Ovary (tissue), 7 donors: ENCODE measurements at regions not wholly inside any gene's neighbourhood (a gene's known extent, or its start where the extent isn't known, plus 50 kb on each side); places are given as distances from the start of the nearest gene placed in this dataset.
A peak's percentile ranks its signal among the peaks of the same experiment; 100 is the strongest.

Experiments
- DNase-seq, 5 donors: peaks; one replicate each; pipeline ENCODE4 v3.0.0-alpha.2; 2019 to 2020
- H3K27ac ChIP-seq, 2 donors: fragments of 200-600 bp; one replicate each; pipeline versions ENCODE4 v1.5.1 to v1.8.0; 2019 to 2022
- H3K27me3 ChIP-seq: fragments of 200-600 bp; one replicate; pipeline ENCODE4 v1.8.0; 2022
- H3K36me3 ChIP-seq: fragments of 200-600 bp; sonication (generic); one replicate; pipeline ENCODE4 v1.5.1; 2019
- H3K4me1 ChIP-seq: one replicate; pipeline ENCODE4 v1.8.1; 2013; ENCODE audit warnings: mild to moderate bottlenecking, moderate library complexity; ENCODE audit not compliant: insufficient read depth
- H3K4me3 ChIP-seq: fragments of 200-600 bp; sonication (generic); one replicate; pipeline ENCODE4 v1.5.1; 2017
- H3K9me3 ChIP-seq, 2 donors: fragments of 200-600 bp in 1 of 2; sonication (generic) in 1 of 2; one replicate each; pipeline versions ENCODE4 v1.5.1 to v1.8.1; 2013 to 2019; ENCODE audit warnings: mild to moderate bottlenecking in 1 of 2, moderate library complexity in 1 of 2
- CTCF ChIP-seq, 3 donors: fragments of 450-650 bp in 2 of 3; fragments of 200-600 bp in 1 of 3; IDR thresholded peaks; one replicate each; pipeline versions ENCODE4 v1.5.1 to v1.8.0; 2016 to 2022; ENCODE audit warnings: antibody characterized with exemption in 3 of 3, mild to moderate bottlenecking in 1 of 3
- EP300 ChIP-seq: sonication (generic); formaldehyde crosslinking; IDR thresholded peaks from one replicate; pipeline ENCODE4 v1.6.1; 2017; ENCODE audit warnings: antibody characterized with exemption
- POLR2A ChIP-seq: fragments of 450-650 bp; IDR thresholded peaks from one replicate; pipeline ENCODE4 v1.6.1; 2017; ENCODE audit warnings: antibody characterized with exemption, mild to moderate bottlenecking, moderate library complexity
- WGBS, 3 donors: extraction: QIAGEN DNeasy Blood & Tissue Kit in 1 of 3; methylation state at CpG; one replicate each; pipeline versions ENCODE4 v1.1.5 to v1.1.7; 2013 to 2017; 5-methylcytosine and 5-hydroxymethylcytosine counted together
- intact Hi-C, 4 donors: fragments of 100-400 bp; cut with DNase I; formaldehyde crosslinking; loops; one replicate each; pipeline versions ENCODE4 v1.11.0 to v1.15.1; 2022 to 2023
- donor health status: DM: no; HTN: no; CAD: no; lungs with moderate emphysema.
- donor health status: DM: no; HTN: no; CAD: no.
- donor health status: Bipolar disorder and iron deficiency.
- donor health status: DM: no; HTN: no; CAD: no.
- donor health status: DM: yes; HTN: yes; CAD: no.

GRCh38 chr7:45106-46090 is 147.0 kb upstream of the FAM20C start:
- DNase-seq: peak; percentile 3 to 26 (median 6)
- TF ChIP-seq POLR2A: no peak
- no peak for TF ChIP-seq EP300
- TF ChIP-seq CTCF (IDR thresholded peaks at IDR 0.05): no peak
- Histone ChIP-seq H3K36me3 (no peaks in the 10 kb centered on the region), H3K4me3 (no peak overlapping the region), H3K4me1 (no peaks in the 10 kb centered on the region), H3K27ac (no peak overlapping the region), H3K9me3 (no peaks in the 10 kb centered on the region), H3K27me3 (no peaks in the 10 kb centered on the region)
- 74 to 78% (median 77%) methylated on average over 14 of the region's 14 CpGs for WGBS, 3 donors
- intact Hi-C loops: no loop called here

GRCh38 chr7:46123-46829 is 146.1 kb upstream of the FAM20C start:
- Histone ChIP-seq H3K36me3 (no peaks in the 10 kb centered on the region), H3K9me3 (no peaks in the 10 kb centered on the region), H3K27ac (no peak overlapping the region), H3K27me3 (no peaks in the 10 kb centered on the region), H3K4me3 (no peak overlapping the region), H3K4me1 (no peaks in the 10 kb centered on the region)
- no peak for TF ChIP-seq EP300
- no peak for TF ChIP-seq CTCF (IDR thresholded peaks at IDR 0.05)
- TF ChIP-seq POLR2A: no peak
- WGBS, 3 donors: 84% methylated on average over 11 of the region's 11 CpGs
- peak; percentile 0 to 14 (median 8) for DNase-seq
- intact Hi-C loops: no loop called here

- WGBS, 3 donors: 88 to 91% (median 91%) methylated on average over 5 of the region's 5 CpGs
- H3K9me3 ChIP-seq: no peaks in the 10 kb centered on the region
- TF ChIP-seq CTCF (IDR thresholded peaks at IDR 0.05) (no peak), EP300 (no peak), POLR2A (no peak)
- no peaks in the 10 kb centered on the region for H3K27me3 ChIP-seq
- H3K36me3 ChIP-seq: no peaks in the 10 kb centered on the region
- H3K4me3 ChIP-seq: no peak overlapping the region
- peak; percentile 2 to 15 (median 4) for DNase-seq
- intact Hi-C loops: no loop called here
- H3K4me1 ChIP-seq: no peaks in the 10 kb centered on the region
- H3K27ac ChIP-seq: no peak overlapping the region
Measured at GRCh38 chr7:46830-47140, 145.6 kb upstream of the FAM20C start.

- no peaks in the 10 kb centered on the region for H3K4me1 ChIP-seq
- TF ChIP-seq EP300 (no peak), CTCF (IDR thresholded peaks at IDR 0.05) (no peak), POLR2A (no peak)
- no peaks in the 10 kb centered on the region for H3K36me3 ChIP-seq
- no peaks in the 10 kb centered on the region for H3K27me3 ChIP-seq
- WGBS, 3 donors: 90 to 91% (median 91%) methylated on average over 11 of the region's 11 CpGs
- no peak overlapping the region for H3K27ac ChIP-seq
- H3K4me3 ChIP-seq: no peak overlapping the region
- DNase-seq: peak in 2 of 5 donors; percentile 0 to 7
- intact Hi-C loops: no loop called here
- H3K9me3 ChIP-seq: no peaks in the 10 kb centered on the region
Measured at GRCh38 chr7:51456-52068, 140.8 kb upstream of the FAM20C start.
